ENCODE measurements at regions not wholly inside any gene's neighbourhood (a gene's known extent, or its start where the extent isn't known, plus 50 kb on each side); places are given as distances from the start of the nearest gene placed in this dataset.

- ATAC-seq = no peak
These were observed 114.5 kb upstream of the PCDH7 start for GRCh38 chr4:30605616-30606190.

- no peak for ATAC-seq
These were observed 109.8 kb upstream of the PCDH7 start for GRCh38 chr4:30610361-30610760.

- ATAC-seq = no peak
These were observed 105.4 kb upstream of the PCDH7 start for GRCh38 chr4:30614771-30615170.

- ATAC-seq = no peak
These were observed 103.1 kb upstream of the PCDH7 start for GRCh38 chr4:30616942-30617646.

- peak; percentile 68 for ATAC-seq
These were observed 102.3 kb upstream of the PCDH7 start for GRCh38 chr4:30617836-30618235.

GRCh38 chr4:30619679-30620078 lies 100.5 kb upstream of the PCDH7 start:
- ATAC-seq = no peak

- ATAC-seq = no peak
These were observed 99.5 kb upstream of the PCDH7 start for GRCh38 chr4:30620711-30621110.

GRCh38 chr4:30630431-30630830 lies 89.7 kb upstream of the PCDH7 start:
- ATAC-seq = no peak

GRCh38 chr4:30632751-30633150 lies 87.4 kb upstream of the PCDH7 start:
- ATAC-seq = no peak

- ATAC-seq = no peak
These were observed 78.8 kb upstream of the PCDH7 start for GRCh38 chr4:30641345-30641744.

GRCh38 chr4:30642567-30642966 lies 77.6 kb upstream of the PCDH7 start:
- ATAC-seq = no peak

GRCh38 chr4:30653291-30653690 lies 66.9 kb upstream of the PCDH7 start:
- no peak for ATAC-seq

- ATAC-seq = no peak
These were observed 63.3 kb upstream of the PCDH7 start for GRCh38 chr4:30656828-30657227.

GRCh38 chr4:30667919-30668318 lies 52.2 kb upstream of the PCDH7 start:
- no peak for ATAC-seq

- no peak for ATAC-seq
These were observed 50.0 kb upstream of the PCDH7 start for GRCh38 chr4:30670206-30670605.

Data from esophagus mucosa (tissue), 1 donor.